H1 (cell line): ENCODE measurements at regions not wholly inside any gene's neighbourhood (a gene's known extent, or its start where the extent isn't known, plus 50 kb on each side); places are given as distances from the start of the nearest gene placed in this dataset.

Source experiments
- BACH1 ChIP-seq: IDR thresholded peaks from 2 replicates; pipeline ENCODE4 v1.6.1; 2012; ENCODE audit warnings: low read length, improper control_type of control experiment
- BRCA1 ChIP-seq: IDR thresholded peaks from 2 replicates; pipeline ENCODE4 v1.6.1; 2012; ENCODE audit warnings: low read depth, low read length, improper control_type of control experiment
- CREB1 ChIP-seq: IDR thresholded peaks from 2 replicates; pipeline ENCODE4 v1.6.1; 2012; ENCODE audit warnings: inconsistent platforms
- EP300 ChIP-seq, 2 experiments: IDR thresholded peaks; 1 replicate in 1 of 2; 2 replicates in 1 of 2; pipeline ENCODE4 v1.6.1; 2011 to 2012; ENCODE audit warnings: low read depth in 2 of 2, low read length in 2 of 2, mild to moderate bottlenecking in 2 of 2, borderline replicate concordance in 1 of 2, inconsistent platforms in 1 of 2, moderate library complexity in 1 of 2
- HDAC6 ChIP-seq: IDR thresholded peaks from one replicate; pipeline ENCODE4 v1.7.1; 2012; ENCODE audit warnings: low read depth, mild to moderate bottlenecking, inconsistent platforms, low read length, moderate library complexity
- MAX ChIP-seq: IDR thresholded peaks from 2 replicates; pipeline ENCODE4 v1.6.1; 2012; ENCODE audit warnings: inconsistent platforms
- NANOG ChIP-seq: IDR thresholded peaks from 2 replicates; pipeline ENCODE4 v1.6.1; 2011; ENCODE audit warnings: low read length, low read depth, mild to moderate bottlenecking, inconsistent platforms; ENCODE audit not compliant: insufficient read depth, poor library complexity, severe bottlenecking
- SAP30 ChIP-seq: fragments of 300-600 bp; sonication (generic); IDR thresholded peaks from 2 replicates; pipeline ENCODE4 v1.7.1; 2012; ENCODE audit warnings: low read length, moderate library complexity, mild to moderate bottlenecking, inconsistent platforms; ENCODE audit not compliant: insufficient read depth, insufficient replicate concordance

GRCh38 chr2:23020659-23021058 lies 364.3 kb upstream of the KLHL29 start (continued):
- TF ChIP-seq SAP30 = no peak
- no peak for TF ChIP-seq HDAC6
- no peak for TF ChIP-seq BACH1
- no peak for TF ChIP-seq NANOG
- no peak for TF ChIP-seq MAX
- no peak for TF ChIP-seq CREB1
- no peak for TF ChIP-seq BRCA1
- no peak for TF ChIP-seq EP300 (IDR thresholded peaks at IDR 0.05; ENCODE audit: borderline replicate concordance in 1 of 2, low read depth in 2 of 2, low read length in 2 of 2)
